ENCODE measurements at regions not wholly inside any gene's neighbourhood (a gene's known extent, or its start where the extent isn't known, plus 50 kb on each side); places are given as distances from the start of the nearest gene placed in this dataset.

DNA sequence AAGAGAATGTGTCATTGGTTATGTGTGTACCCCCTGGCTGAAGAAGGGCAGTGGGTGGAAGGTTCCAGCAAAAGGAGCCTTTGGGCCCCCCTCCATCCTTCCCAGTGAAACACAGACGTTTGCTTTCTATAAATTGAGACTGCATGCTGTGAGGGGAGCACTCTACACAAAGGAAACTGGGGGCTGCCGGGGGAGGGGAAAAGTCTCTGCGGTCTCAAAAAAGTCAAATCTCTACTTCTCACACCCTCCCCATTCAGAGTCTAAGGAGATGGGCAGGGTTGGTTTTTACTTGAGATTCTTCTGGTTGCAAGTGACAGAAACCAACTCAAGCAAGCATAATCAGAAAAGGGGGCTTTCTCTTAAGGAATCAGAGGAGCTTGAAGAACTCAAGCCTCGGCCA is 50.1 kb upstream of the TLE3 start:
- TF ChIP-seq POLR2A (IDR thresholded peaks at IDR 0.05) = no peak
- no peak for TF ChIP-seq POLR2AphosphoS5 (IDR thresholded peaks at IDR 0.05)
- TF ChIP-seq, protein P1, sequence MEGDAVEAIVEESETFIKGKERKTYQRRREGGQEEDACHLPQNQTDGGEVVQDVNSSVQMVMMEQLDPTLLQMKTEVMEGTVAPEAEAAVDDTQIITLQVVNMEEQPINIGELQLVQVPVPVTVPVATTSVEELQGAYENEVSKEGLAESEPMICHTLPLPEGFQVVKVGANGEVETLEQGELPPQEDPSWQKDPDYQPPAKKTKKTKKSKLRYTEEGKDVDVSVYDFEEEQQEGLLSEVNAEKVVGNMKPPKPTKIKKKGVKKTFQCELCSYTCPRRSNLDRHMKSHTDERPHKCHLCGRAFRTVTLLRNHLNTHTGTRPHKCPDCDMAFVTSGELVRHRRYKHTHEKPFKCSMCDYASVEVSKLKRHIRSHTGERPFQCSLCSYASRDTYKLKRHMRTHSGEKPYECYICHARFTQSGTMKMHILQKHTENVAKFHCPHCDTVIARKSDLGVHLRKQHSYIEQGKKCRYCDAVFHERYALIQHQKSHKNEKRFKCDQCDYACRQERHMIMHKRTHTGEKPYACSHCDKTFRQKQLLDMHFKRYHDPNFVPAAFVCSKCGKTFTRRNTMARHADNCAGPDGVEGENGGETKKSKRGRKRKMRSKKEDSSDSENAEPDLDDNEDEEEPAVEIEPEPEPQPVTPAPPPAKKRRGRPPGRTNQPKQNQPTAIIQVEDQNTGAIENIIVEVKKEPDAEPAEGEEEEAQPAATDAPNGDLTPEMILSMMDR (IDR thresholded peaks at IDR 0.05) = no peak

Data from transverse colon (tissue), 4 donors.